CD4-positive, alpha-beta T cell treated with Interleukin-21 for 1 hour (primary cell): ENCODE measurements at regions not wholly inside any gene's neighbourhood (a gene's known extent, or its start where the extent isn't known, plus 50 kb on each side); places are given as distances from the start of the nearest gene placed in this dataset.
"Not testable (repeated sequence)": the region's sequence is repeated elsewhere in the genome, so short reads cannot be mapped to it uniquely, and the experiment has no call there.

ENCODE experiments used
- DNase-seq: peaks from one replicate; pipeline ENCODE4 v3.0.0-alpha.2; 2020

DNA sequence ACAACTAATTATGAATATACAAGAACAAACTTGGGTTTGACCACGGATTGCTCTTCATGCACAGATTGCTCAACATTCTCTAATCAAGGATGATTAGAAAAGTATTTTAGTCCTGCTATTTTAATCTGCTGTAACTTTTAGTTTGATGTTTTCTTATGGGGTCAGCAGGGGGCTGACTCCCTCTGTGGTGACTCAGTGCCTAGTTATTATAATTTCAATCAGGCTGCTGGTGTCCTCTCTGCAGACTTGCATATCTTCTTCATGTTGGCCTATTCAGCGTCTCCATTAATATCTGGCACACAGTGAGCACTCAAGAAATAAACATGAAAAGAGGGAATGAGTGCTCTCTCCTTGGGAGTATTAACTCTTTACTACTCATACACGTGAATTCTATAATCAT lies 223.8 kb upstream of the DDI1 start:
- DNase-seq, result no peak

DNA sequence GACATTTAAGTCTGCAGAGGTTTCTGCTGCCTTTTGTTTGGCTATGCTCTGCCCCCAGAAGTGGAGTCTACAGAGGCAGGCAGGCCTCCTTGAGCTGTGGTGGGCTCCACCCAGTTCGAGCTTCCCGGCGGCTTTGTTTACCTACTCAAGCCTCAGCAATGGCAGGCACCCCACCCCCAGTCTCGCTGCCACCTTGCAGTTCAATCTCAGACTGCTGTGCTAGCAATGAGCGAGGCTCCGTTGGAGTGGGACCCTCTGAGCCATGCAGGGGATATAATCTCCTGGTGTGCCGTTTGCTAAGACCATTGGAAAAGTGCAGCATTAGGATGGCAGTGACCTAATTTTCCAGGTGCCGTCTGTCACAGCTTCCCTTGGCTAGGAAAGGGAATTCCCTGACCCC lies 216.1 kb upstream of the DDI1 start:
- not testable (repeated sequence) for DNase-seq

DNA sequence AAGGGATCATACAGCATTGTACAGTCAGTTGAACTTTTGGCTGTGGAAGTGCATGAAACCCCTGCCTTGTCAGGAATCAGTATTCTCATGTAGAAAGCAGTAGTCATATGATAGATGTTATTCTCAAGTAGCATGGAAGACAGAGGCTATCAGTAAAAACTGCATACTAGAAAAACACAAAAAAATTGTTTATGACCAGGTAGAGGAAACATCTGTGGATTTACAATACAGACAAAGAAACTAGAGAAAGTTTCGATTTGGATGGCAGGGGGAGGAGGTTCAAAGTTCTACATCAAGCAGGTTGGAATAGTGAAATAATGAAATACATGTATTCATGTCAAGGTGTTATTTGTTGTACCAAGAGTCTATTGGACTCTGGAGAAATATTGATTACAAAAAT lies 212.3 kb upstream of the DDI1 start:
- no peak for DNase-seq

DNA sequence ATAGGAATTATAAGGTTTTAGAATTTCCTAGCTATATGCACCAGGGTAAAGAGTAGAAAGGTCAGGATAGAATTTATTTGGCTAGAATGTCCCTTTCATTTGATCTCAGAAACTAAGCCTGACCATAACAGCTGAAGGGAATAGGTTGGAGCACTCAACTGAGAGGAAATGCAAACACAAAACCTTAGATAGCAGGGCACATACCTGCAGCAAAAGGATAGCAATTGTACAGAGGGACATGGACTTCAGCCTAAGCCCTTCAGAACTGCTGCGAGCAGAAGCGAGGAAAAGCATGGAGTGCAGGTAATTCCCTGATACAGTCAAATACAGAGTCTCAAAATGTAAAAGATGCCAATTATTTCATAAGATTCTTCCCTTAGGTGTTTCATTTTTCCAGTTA lies 211.0 kb upstream of the DDI1 start:
- DNase-seq, result no peak

DNA sequence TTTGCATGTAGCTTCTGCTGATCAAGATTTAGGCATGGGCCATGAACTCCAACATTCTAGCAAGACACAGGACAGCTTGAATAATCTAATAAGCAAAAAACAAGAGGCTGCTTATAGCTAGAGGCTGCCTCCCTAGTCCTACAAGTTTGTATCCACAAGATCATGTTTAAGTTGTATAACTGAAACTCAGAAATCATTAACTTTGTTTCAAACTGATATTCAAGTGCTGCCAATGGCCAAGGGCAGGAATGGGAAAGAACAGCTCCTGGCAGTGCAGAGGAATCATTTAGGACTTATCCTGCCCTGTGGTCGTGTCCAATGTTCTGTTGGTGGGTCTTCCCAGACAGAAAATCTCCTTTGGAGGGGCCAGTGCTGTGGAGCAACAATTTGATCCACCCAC lies 209.6 kb upstream of the DDI1 start:
- no peak for DNase-seq

DNA sequence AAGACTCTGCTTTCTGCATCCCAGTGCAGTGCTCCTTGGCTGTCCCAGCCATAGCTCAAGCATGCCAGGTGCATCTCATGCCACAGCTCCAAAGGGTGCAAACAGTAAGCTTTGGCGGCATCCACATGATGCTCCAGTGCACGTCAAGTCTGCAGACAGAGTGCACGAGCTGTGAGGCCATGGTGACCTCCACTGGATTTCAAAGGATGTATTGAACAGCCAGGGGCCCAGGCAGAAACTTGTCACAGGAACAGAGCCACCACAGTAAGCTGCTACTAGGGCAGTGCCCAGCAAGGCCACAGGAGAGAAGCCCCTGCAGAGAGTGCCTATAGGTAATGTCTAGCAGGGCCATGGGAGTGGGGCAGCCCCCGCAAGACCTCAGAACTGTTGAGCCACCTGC lies 206.8 kb upstream of the DDI1 start:
- DNase-seq, result no peak

DNA sequence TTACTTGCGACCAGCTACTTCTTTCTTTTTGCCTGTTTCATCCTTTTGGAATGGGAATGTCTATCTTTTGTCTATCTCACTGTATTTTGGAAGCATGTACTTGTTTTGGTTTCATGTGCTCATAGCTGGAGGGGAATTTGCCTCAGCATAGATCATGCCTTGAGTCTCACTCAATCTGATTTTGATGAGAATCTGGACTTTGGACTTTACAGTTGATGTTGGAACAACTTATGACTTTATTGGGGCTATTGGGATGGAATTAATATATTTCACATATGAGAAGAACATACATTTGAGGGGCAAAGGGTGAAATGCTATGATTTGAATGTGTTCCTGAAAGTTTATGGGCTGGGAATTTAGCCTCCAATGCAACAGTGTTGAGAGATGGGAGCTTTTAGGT lies 206.2 kb upstream of the DDI1 start:
- no peak for DNase-seq

DNA sequence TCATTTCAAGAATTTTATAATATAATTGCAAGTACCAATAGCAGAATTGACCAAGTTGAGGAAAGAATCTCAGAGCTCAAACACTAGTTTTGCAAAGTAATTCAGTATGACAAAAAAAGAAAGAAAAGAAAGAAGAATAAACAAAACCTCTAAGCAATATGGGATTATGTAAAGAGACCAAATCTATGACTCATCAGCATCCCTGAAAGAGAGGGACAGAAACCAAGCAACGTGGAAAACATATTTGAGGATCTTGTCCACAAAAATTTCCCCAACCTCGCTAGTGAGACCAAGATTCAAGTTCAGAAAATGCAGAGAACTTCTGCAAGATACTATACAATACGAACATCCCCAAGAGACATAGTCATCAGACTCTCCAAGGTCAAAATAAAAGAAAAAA lies 203.7 kb upstream of the DDI1 start:
- DNase-seq, result no peak

DNA sequence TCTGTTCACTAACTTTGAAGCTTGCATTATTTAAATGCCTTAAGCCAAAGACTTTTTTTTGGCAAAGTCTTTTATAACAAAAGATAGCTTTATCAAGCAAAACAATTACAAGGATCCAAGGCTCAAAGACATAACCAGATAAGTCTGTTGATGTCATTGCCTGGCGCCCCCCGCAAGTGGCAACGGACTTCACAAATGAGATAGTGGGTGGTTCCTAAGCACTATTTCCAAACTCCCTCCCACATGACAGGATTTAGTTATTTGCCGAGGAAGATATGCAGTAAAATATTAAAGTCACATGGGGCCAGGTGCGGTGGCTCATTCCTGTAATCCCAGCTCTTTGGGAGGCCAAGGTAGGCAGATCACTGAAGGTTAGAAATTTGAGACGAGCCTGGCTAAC lies 194.2 kb upstream of the DDI1 start:
- DNase-seq, result no peak

DNA sequence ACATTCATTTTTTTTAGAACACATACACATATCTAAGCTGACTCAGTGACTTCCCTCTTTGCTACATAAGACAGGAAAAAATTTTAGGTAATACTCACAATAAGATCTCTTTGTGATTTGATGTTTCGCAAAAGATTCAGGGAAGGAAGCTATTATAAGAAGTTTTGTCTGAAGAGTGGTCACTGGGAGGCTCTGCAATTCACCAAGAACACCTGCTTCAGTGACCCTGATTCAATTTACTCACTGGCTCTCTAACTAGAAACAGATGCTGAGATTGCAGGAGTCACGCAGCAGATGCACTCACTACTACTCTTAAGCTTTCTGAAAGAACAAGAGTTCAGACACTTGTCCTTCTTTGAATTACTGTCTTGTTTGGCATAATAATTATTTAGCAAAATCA lies 193.6 kb upstream of the DDI1 start:
- no peak for DNase-seq

DNA sequence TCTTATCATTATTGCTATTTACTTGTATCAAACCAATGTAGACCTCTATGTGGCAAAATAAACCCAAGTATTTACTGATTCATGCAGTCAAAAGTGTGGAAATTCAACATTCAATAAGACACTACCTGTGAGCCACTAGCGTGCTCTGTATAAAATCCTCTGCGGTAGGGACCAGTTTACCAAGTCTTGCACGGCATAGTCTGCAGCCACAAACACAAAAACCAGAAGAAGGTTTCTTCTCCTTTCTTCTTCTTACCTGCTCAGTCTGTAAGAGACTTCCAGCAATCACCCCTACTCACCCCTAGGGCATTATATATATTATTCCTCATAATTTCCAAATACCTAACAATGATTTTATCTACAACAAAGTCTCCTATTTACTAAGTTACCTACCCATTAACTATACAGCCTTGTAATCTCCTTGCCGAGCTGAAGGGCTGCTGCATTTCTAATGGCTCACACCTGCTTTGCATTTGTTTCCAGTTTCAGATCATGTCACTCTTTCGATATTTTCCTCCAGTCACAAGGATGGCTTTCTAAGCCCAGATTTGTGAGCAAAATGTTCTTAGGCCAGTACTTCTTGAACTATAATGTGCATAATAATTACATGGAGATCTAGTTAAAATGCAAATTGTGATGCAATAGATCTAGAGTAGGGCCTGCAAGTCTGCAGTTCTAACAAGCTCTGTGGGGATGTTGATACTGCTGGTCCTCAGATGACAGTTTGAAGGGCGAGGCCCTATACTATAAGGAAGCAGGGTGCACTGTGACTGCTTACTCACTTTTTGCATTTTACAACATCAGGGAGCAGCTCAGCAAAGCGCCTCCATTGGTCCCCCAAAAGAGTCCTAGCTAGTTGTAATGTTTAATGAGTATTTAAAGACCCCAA lies 191.9 kb upstream of the DDI1 start:
- no peak for DNase-seq

DNA sequence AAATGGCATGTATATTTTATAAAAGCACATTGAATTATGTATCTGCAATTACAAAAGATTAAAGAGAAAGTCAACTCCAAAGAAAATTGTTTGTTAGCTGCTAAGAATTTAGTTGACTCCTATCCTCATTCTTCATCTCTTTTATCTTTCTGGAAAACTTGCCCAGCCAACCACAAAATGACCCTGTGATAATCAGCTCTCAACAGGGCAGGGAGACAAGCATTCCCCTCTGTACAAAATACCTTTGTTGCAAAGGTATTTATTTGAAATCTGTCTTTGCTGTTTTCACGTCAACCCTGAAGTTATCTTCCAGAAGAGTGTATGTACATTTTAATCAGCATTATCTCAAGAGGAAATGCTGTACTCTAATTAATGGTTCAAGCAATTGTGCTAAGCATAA lies 191.1 kb upstream of the DDI1 start:
- no peak for DNase-seq

DNA sequence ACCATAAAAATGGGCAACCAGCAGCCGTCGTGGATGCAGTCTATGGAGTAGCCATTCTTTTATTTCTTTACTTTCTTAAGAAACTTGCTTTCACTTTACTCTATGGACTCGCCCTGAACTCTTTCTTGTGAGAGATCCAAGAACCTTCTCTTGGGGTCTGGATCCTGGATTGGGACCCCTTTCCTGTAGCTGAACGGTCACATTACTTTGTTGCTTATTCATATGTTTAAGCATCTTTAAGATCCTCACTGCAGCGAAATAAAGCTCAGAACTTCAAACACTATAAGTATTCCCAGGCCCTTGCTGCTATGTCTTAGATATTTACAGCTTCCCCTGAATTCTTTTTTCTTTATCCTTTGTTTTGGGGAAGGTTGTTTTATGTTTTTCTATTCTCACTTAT lies 187.8 kb upstream of the DDI1 start:
- no peak for DNase-seq

DNA sequence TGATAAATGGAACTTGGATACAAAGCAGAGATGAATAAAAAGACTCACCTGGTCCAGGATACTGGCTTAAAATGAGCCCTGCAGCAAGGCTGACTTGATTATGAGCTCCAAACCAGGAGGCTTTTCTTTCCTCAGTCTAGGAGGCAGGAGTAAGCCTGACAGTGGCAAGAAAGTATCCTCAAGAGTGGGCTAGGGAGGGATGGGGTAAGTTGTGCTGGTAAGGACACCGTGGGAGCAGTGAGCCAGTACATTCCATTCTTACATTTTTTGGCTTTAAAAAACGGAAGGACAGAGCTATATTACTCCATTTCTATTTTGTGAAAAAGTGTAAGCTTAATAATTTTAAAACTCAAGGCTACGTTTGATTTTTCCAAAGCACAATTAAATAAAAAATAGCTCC lies 187.1 kb upstream of the DDI1 start:
- no peak for DNase-seq

DNA sequence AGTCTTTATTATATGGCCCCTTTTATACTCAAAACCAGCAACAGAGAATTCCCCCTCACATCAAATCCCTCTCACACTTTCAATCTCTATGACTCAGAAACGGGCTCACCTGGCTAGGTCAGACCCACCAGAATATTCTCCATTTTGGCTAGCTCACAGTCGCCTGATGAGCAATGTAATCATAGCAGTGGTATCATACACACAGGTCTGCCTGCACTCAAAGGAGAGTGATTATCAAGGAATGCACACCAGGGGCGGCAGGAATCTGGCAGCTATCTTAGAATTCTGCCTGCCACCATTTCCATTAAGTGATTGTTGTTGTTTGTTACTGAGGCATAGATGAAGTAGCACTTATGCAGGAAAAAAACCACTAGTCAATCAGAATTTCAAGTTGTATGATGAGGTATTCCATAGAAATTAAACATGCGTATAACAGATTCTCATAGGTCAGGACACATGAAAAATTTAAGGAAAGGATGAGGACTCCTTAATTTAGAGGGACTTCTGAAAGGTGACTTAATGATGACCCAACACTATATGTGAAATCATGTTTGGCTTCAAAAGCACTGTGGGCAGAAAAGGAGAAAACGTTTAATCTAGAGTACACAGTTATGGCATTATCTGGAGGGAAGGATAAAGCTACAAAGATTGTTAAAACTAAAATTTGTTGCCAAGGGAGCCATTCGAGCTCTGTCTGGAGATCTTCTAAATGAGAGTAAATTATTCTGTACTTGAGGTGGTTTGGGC lies 185.8 kb upstream of the DDI1 start:
- DNase-seq, result no peak

DNA sequence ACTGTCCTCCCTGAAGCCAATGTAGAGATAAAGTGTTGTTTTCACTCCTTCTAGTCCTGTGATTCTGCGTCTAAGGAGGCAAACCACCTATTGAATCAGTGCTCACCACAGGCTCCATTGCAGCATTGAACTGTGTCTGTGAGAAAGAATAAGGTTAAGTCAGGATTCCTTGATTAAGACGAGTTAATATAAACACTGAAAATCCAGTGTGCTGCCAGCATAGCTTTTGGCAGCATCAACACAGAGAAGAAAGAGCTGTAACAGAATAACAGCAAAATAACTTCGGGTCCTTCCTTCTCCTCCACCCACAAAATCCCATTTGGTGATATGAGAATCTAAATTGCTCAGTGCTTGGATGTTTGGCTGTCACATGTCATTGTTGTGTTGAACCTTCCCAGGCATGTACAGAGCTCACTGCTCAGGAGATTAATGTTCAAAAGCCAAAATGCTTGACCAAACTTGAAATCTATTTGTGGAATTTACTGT lies 185.2 kb upstream of the DDI1 start:
- DNase-seq, result no peak
